Glomerular visceral epithelial cell (primary cell): ENCODE measurements at regions not wholly inside any gene's neighbourhood (a gene's known extent, or its start where the extent isn't known, plus 50 kb on each side); places are given as distances from the start of the nearest gene placed in this dataset.
A peak's percentile ranks its signal among the peaks of the same experiment; 100 is the strongest.

ENCODE experiments used
- DNase-seq: peaks from one replicate; pipeline ENCODE4 v3.0.0-alpha.2; 2016; ENCODE audit errors: extremely low spot score

GRCh38 chr18:72692086-72692485 is 147.9 kb upstream of the CBLN2 start:
- DNase-seq = no peak

GRCh38 chr18:72687736-72688135 is 143.6 kb upstream of the CBLN2 start:
- no peak for DNase-seq

GRCh38 chr18:72675394-72675793 is 131.3 kb upstream of the CBLN2 start:
- DNase-seq = peak; percentile 79

- DNase-seq = no peak
These were observed 130.6 kb upstream of the CBLN2 start for GRCh38 chr18:72674710-72675109.

- DNase-seq = no peak
These were observed 129.1 kb upstream of the CBLN2 start for GRCh38 chr18:72673242-72673641.

- peak; percentile 44 for DNase-seq
These were observed 128.4 kb upstream of the CBLN2 start for GRCh38 chr18:72672364-72673184.

GRCh38 chr18:72667932-72668331 is 123.8 kb upstream of the CBLN2 start:
- no peak for DNase-seq

- peak; percentile 47 for DNase-seq
These were observed 109.0 kb upstream of the CBLN2 start for GRCh38 chr18:72652990-72653593.

GRCh38 chr18:72651033-72651432 is 106.9 kb upstream of the CBLN2 start:
- no peak for DNase-seq

GRCh38 chr18:72648481-72648960 is 104.4 kb upstream of the CBLN2 start:
- no peak for DNase-seq

GRCh38 chr18:72648079-72648478 is 103.9 kb upstream of the CBLN2 start:
- DNase-seq = no peak

- DNase-seq = no peak
These were observed 96.4 kb upstream of the CBLN2 start for GRCh38 chr18:72640557-72640956.

- DNase-seq = no peak
These were observed 94.2 kb upstream of the CBLN2 start for GRCh38 chr18:72638376-72638775.

- no peak for DNase-seq
These were observed 93.6 kb upstream of the CBLN2 start for GRCh38 chr18:72637721-72638120.

- DNase-seq = no peak
These were observed 93.2 kb upstream of the CBLN2 start for GRCh38 chr18:72637299-72637698.

- DNase-seq = no peak
These were observed 92.5 kb upstream of the CBLN2 start for GRCh38 chr18:72636611-72637010.

- no peak for DNase-seq
These were observed 90.4 kb upstream of the CBLN2 start for GRCh38 chr18:72634500-72634899.

- DNase-seq = no peak
These were observed 86.8 kb upstream of the CBLN2 start for GRCh38 chr18:72630991-72631390.

GRCh38 chr18:72623444-72623843 is 79.3 kb upstream of the CBLN2 start:
- no peak for DNase-seq

GRCh38 chr18:72613534-72613930 is 69.4 kb upstream of the CBLN2 start:
- DNase-seq = no peak

GRCh38 chr18:72612894-72613533 is 68.9 kb upstream of the CBLN2 start:
- DNase-seq = no peak

GRCh38 chr18:72605376-72605775 is 61.2 kb upstream of the CBLN2 start:
- DNase-seq = no peak

GRCh38 chr18:72601944-72602343 is 57.8 kb upstream of the CBLN2 start:
- DNase-seq = no peak
